Esophagus mucosa (tissue), 1 donor: ENCODE measurements at regions not wholly inside any gene's neighbourhood (a gene's known extent, or its start where the extent isn't known, plus 50 kb on each side); places are given as distances from the start of the nearest gene placed in this dataset.
A peak's percentile ranks its signal among the peaks of the same experiment; 100 is the strongest.
"Not testable (repeated sequence)": the region's sequence is repeated elsewhere in the genome, so short reads cannot be mapped to it uniquely, and the experiment has no call there.

Source experiments
- ATAC-seq: fragments of 200-7000 bp; cut with Tn5 transposase; one replicate; pipeline ENCODE4 v1.9.1; 2020
- donor health status: DM: yes; HTN: yes; CAD: no.

- no peak for ATAC-seq
Measured at GRCh38 chr6:147674099-147674498, 165.6 kb downstream of the SAMD5 start.

- no peak for ATAC-seq
Measured at GRCh38 chr6:147674794-147675193, 166.3 kb downstream of the SAMD5 start.

- no peak for ATAC-seq
Measured at GRCh38 chr6:147675281-147675680, 166.8 kb downstream of the SAMD5 start.

GRCh38 chr6:147676495-147677199, 168.2 kb downstream of the SAMD5 start:
- no peak for ATAC-seq

GRCh38 chr6:147677647-147678046, 169.2 kb downstream of the SAMD5 start:
- no peak for ATAC-seq

GRCh38 chr6:147678253-147678652, 169.8 kb downstream of the SAMD5 start:
- ATAC-seq: no peak

- no peak for ATAC-seq
Measured at GRCh38 chr6:147684906-147685305, 176.4 kb downstream of the SAMD5 start.

GRCh38 chr6:147689398-147689797, 180.9 kb downstream of the SAMD5 start:
- ATAC-seq: no peak

GRCh38 chr6:147691446-147691845, 183.0 kb downstream of the SAMD5 start:
- ATAC-seq: no peak

- no peak for ATAC-seq
Measured at GRCh38 chr6:147693181-147693580, 184.7 kb downstream of the SAMD5 start.

- not testable (repeated sequence) for ATAC-seq
Measured at GRCh38 chr6:147694556-147694955, 186.1 kb downstream of the SAMD5 start.

GRCh38 chr6:147695819-147696218, 187.3 kb downstream of the SAMD5 start:
- ATAC-seq: no peak

GRCh38 chr6:147699140-147699539, 190.7 kb downstream of the SAMD5 start:
- ATAC-seq: no peak

GRCh38 chr6:147699637-147700036, 191.1 kb downstream of the SAMD5 start:
- ATAC-seq: no peak

GRCh38 chr6:147700436-147701209, 192.1 kb downstream of the SAMD5 start:
- no peak for ATAC-seq

- no peak for ATAC-seq
Measured at GRCh38 chr6:147704691-147705090, 196.2 kb downstream of the SAMD5 start.

- ATAC-seq: no peak
Measured at GRCh38 chr6:147707524-147707923, 199.0 kb downstream of the SAMD5 start.

- no peak for ATAC-seq
Measured at GRCh38 chr6:147708170-147708569, 199.7 kb downstream of the SAMD5 start.

- peak; percentile 48 for ATAC-seq
Measured at GRCh38 chr6:147709396-147710272, 201.1 kb downstream of the SAMD5 start.

GRCh38 chr6:147710890-147711289, 202.4 kb downstream of the SAMD5 start:
- no peak for ATAC-seq

GRCh38 chr6:147711476-147711875, 203.0 kb downstream of the SAMD5 start:
- no peak for ATAC-seq

- ATAC-seq: no peak
Measured at GRCh38 chr6:147712841-147713240, 204.4 kb downstream of the SAMD5 start.

- no peak for ATAC-seq
Measured at GRCh38 chr6:147715035-147715434, 206.5 kb downstream of the SAMD5 start.
